Prostate gland (tissue), 2 donors: ENCODE measurements at regions not wholly inside any gene's neighbourhood (a gene's known extent, or its start where the extent isn't known, plus 50 kb on each side); places are given as distances from the start of the nearest gene placed in this dataset.

ENCODE experiments used
- CTCF ChIP-seq, 4 experiments: fragments of 200-600 bp in 2 of 4; fragments of 450-650 bp in 2 of 4; sonication (generic) in 2 of 4; IDR thresholded peaks; 1 replicate in 3 of 4; 2 replicates in 1 of 4; pipeline ENCODE4 v1.5.1; 2016 to 2019; ENCODE audit warnings: antibody characterized with exemption in 4 of 4, mild to moderate bottlenecking in 2 of 4, moderate library complexity in 2 of 4
- POLR2A ChIP-seq: fragments of 450-650 bp; IDR thresholded peaks from one replicate; pipeline ENCODE4 v1.6.1; 2016; ENCODE audit warnings: antibody characterized with exemption, mild to moderate bottlenecking
- POLR2AphosphoS5 ChIP-seq: sonication (generic); formaldehyde crosslinking; IDR thresholded peaks from one replicate; pipeline ENCODE4 v1.6.1; 2017; ENCODE audit warnings: antibody characterized with exemption

- no peak for TF ChIP-seq CTCF (IDR thresholded peaks at IDR 0.05)
- no peak for TF ChIP-seq POLR2AphosphoS5
- no peak for TF ChIP-seq POLR2A
Observed at GRCh38 chr22:48135592-48135991, 1373.1 kb downstream of the TBC1D22A start.
